22Rv1 (cell line): ENCODE measurements at regions not wholly inside any gene's neighbourhood (a gene's known extent, or its start where the extent isn't known, plus 50 kb on each side); places are given as distances from the start of the nearest gene placed in this dataset.
A peak's percentile ranks its signal among the peaks of the same experiment; 100 is the strongest.

Experiments used
- H3K27ac ChIP-seq: fragments of 450-650 bp; 2 replicates; pipeline ENCODE4 v1.5.1; 2017
- ZFX ChIP-seq: fragments of 450-650 bp; IDR thresholded peaks from 2 replicates; pipeline ENCODE4 v1.6.1; 2017; ENCODE audit warnings: antibody characterized with exemption, borderline replicate concordance
- TF ChIP-seq, protein P1 (sequence below): fragments of 450-650 bp; IDR thresholded peaks from 2 replicates; pipeline ENCODE4 v1.5.1; 2017; ENCODE audit warnings: mild to moderate bottlenecking

DNA sequence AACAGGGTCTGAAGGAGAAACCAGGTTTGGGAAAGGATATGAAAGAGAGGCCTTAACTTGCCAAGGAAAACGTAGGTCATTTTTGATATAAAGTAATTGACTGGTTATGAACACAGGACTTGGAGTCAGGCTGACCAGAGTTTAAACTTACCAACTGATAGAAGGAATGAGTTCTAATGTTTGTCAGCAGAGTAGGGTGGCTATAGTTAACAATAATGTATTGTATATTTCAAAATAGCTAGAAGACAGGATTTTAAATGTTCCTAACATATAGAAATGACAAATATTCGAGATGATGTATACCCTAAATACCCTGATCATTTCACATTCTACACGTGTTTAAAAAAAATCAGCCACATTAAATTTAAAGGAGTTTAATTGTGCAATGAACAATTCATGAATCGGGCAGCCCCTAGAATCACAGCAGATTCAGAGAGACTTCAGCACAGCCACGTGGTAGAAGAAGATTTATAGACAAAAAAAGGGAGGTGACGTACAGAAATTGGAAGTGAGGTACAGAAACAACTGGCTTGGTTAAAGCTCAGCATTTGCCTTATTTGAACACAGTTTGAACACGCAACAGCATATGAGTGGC, 52.5 kb upstream of the PLEKHG7 start:
- no peak overlapping the region for H3K27ac ChIP-seq
- TF ChIP-seq, protein P1, sequence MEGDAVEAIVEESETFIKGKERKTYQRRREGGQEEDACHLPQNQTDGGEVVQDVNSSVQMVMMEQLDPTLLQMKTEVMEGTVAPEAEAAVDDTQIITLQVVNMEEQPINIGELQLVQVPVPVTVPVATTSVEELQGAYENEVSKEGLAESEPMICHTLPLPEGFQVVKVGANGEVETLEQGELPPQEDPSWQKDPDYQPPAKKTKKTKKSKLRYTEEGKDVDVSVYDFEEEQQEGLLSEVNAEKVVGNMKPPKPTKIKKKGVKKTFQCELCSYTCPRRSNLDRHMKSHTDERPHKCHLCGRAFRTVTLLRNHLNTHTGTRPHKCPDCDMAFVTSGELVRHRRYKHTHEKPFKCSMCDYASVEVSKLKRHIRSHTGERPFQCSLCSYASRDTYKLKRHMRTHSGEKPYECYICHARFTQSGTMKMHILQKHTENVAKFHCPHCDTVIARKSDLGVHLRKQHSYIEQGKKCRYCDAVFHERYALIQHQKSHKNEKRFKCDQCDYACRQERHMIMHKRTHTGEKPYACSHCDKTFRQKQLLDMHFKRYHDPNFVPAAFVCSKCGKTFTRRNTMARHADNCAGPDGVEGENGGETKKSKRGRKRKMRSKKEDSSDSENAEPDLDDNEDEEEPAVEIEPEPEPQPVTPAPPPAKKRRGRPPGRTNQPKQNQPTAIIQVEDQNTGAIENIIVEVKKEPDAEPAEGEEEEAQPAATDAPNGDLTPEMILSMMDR, result peak; percentile 69
- no peak for TF ChIP-seq ZFX

DNA sequence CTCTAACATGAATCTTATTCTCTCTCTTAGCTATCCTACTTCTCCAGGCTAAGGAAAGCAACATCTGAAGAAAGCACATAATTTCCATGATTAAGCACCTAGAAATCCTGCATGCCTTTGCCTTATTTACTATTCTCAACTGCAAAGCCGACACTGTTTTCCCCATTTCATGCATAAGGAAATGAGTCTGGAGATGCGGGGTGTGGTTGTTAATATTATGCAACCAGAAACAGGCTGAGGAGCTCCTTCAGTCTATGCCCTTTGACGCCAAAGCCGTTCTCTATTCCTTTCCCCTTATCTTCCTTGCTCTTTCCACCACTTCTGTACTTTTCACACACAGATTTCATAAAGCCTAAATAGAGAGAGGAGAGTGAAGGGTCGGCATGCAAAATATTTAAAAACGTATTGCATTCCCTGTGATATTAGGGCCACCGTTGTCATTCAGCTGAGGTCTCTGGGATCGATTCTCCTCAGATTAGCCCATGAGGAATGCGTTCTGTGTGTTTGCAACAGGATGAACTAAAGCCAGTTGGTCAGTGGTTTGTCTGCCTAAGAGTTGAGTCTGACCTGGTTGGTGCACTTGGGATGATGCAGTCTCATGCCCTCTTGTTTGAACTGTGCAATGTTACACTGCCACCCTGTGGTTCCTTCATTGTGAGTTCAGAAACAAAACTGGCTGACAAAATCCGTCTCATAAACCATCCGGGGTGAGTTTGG, 53.1 kb upstream of the PLEKHG7 start:
- TF ChIP-seq, protein P1, result peak; percentile 93
- TF ChIP-seq ZFX, result no peak
- no peak overlapping the region for H3K27ac ChIP-seq

GRCh38 chr12:92648242-92649031, 54.4 kb upstream of the PLEKHG7 start:
- TF ChIP-seq, protein P1, result no peak
- no peak for TF ChIP-seq ZFX
- H3K27ac ChIP-seq, result no peak overlapping the region

DNA sequence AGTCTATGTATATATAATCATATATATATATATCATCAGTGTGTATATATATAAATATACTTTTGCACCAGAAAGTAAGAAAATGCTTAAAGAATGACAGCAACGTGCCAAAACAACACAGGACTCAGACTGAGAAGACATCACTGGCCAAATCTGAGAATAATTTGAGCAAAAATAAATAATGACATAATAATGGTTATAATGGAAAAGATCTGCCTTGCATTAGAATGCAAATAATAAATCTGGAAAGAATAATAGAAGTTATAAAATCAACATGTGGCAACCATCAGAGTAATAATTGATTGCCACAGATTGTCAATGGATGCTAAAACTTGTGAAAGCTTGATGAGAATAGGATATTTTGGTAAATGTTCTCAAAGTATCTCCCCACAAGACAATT, 61.5 kb upstream of the PLEKHG7 start:
- TF ChIP-seq, protein P1, result no peak
- TF ChIP-seq ZFX, result no peak
- no peak overlapping the region for H3K27ac ChIP-seq

DNA sequence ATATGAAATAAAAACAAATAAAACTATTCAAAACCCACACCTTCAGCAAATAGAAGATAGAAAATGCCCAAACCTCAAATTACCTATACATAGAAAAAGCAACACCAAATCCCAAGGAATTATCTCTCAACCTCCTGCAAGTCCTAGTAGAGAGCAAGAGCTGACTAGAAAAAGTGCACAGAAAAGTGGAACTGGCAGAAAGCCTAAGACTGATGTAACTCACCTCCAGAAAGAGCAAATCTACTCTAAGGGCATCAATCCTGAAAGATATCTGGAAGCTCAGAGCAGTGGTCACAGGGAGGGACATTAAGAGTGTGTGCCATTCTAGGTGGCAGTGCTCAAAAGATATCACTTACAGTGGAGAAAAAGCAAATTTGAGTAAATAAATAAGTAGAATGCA, 62.1 kb upstream of the PLEKHG7 start:
- TF ChIP-seq ZFX, result no peak
- TF ChIP-seq, protein P1, result no peak
- H3K27ac ChIP-seq, result no peak overlapping the region

DNA sequence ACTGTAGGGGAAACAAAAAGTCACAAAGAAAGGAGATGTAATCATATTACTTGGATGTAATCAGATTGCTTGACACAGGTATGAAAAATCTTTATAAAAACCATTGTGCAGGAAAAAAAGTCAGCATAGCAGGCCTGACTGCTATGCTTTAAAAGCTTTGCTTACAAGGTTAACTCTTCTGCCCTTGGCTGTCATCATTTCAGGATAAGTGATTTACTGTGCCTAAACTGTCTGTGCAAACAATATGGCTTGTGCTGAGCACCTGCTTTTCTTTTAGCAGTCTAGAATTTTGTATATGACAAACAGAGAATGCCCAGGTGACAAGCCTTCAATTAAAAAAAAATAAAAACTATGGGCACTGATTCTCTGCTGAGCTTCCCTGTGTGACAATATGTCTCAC, 63.8 kb upstream of the PLEKHG7 start:
- no peak overlapping the region for H3K27ac ChIP-seq
- TF ChIP-seq ZFX, result no peak
- TF ChIP-seq, protein P1, result no peak

- no peak overlapping the region for H3K27ac ChIP-seq
- no peak for TF ChIP-seq ZFX
- TF ChIP-seq, protein P1, result no peak
Measured at GRCh38 chr12:92634730-92635129, 68.1 kb upstream of the PLEKHG7 start.
